Testis (tissue), 2 donors: ENCODE measurements at regions not wholly inside any gene's neighbourhood (a gene's known extent, or its start where the extent isn't known, plus 50 kb on each side); places are given as distances from the start of the nearest gene placed in this dataset.

Source experiments
- DNase-seq: peaks from one replicate; pipeline ENCODE4 v3.0.0-alpha.2; 2019
- H3K27ac ChIP-seq, 2 donors: fragments of 200-600 bp; sonication (generic); one replicate each; pipeline ENCODE4 v1.5.1; 2019
- H3K27me3 ChIP-seq: fragments of 200-600 bp; sonication (generic); one replicate; pipeline ENCODE4 v1.5.1; 2019
- H3K36me3 ChIP-seq: fragments of 200-600 bp; sonication (generic); one replicate; pipeline ENCODE4 v1.5.1; 2017; ENCODE audit warnings: low read depth; ENCODE audit errors: missing control alignments
- H3K4me1 ChIP-seq: fragments of 200-600 bp; sonication (generic); one replicate; pipeline ENCODE4 v1.5.1; 2019
- H3K4me3 ChIP-seq, 2 donors: fragments of 200-600 bp; sonication (generic); one replicate each; pipeline ENCODE4 v1.5.1; 2017 to 2019
- H3K9me3 ChIP-seq: fragments of 200-600 bp; sonication (generic); one replicate; pipeline ENCODE4 v1.5.1; 2017
- CTCF ChIP-seq, 3 experiments: fragments of 450-650 bp in 2 of 3; fragments of 200-600 bp in 1 of 3; sonication (generic) in 1 of 3; IDR thresholded peaks; one replicate each; pipeline ENCODE4 v1.5.1; 2016 to 2019; ENCODE audit warnings: antibody characterized with exemption in 3 of 3, mild to moderate bottlenecking in 2 of 3, moderate library complexity in 1 of 3
- POLR2A ChIP-seq: fragments of 450-650 bp; IDR thresholded peaks from one replicate; pipeline ENCODE4 v1.6.1; 2017; ENCODE audit warnings: antibody characterized with exemption, mild to moderate bottlenecking, moderate library complexity
- WGBS, 2 donors: methylation state at CpG; one replicate each; pipeline ENCODE4 v1.1.5; 2018; 5-methylcytosine and 5-hydroxymethylcytosine counted together
- intact Hi-C: fragments of 100-400 bp; cut with DNase I; formaldehyde crosslinking; loops from one replicate; pipeline ENCODE4 v1.15.1; 2023; ENCODE audit warnings: low total_unique reads

GRCh38 chr5:98397081-98397480, 376.4 kb upstream of the RGMB start:
- intact Hi-C loops = no loop called here
- Histone ChIP-seq H3K27me3 (no peaks in the 10 kb centered on the region), H3K4me1 (no peaks in the 10 kb centered on the region), H3K27ac (no peak overlapping the region), H3K4me3 (no peak overlapping the region), H3K36me3 (no peaks in the 10 kb centered on the region), H3K9me3 (no peaks in the 10 kb centered on the region)
- TF ChIP-seq POLR2A = no peak
- no peak for TF ChIP-seq CTCF (IDR thresholded peaks at IDR 0.05)
- DNase-seq = no peak
- WGBS, 2 donors = 78 to 87% methylated on average over 3 of the region's 3 CpGs

- Histone ChIP-seq H3K4me1 (no peaks in the 10 kb centered on the region), H3K4me3 (no peak overlapping the region), H3K9me3 (no peaks in the 10 kb centered on the region), H3K36me3 (no peaks in the 10 kb centered on the region), H3K27ac (no peak overlapping the region), H3K27me3 (no peaks in the 10 kb centered on the region)
- 94% methylated on average over 5 of the region's 5 CpGs for WGBS, 2 donors
- TF ChIP-seq CTCF (IDR thresholded peaks at IDR 0.05) = no peak
- no peak for TF ChIP-seq POLR2A
- DNase-seq = no peak
- intact Hi-C loops = no loop called here
Observed at GRCh38 chr5:98398465-98398864, 375.0 kb upstream of the RGMB start.

GRCh38 chr5:98401656-98402055, 371.8 kb upstream of the RGMB start:
- DNase-seq = no peak
- TF ChIP-seq CTCF (IDR thresholded peaks at IDR 0.05) (no peak), POLR2A (no peak)
- H3K4me1 ChIP-seq = no peaks in the 10 kb centered on the region
- H3K27me3 ChIP-seq = no peaks in the 10 kb centered on the region
- no peak overlapping the region for H3K4me3 ChIP-seq
- H3K9me3 ChIP-seq = no peaks in the 10 kb centered on the region
- intact Hi-C loops = no loop called here
- no peak overlapping the region for H3K27ac ChIP-seq
- no peaks in the 10 kb centered on the region for H3K36me3 ChIP-seq

GRCh38 chr5:98402130-98402529, 371.3 kb upstream of the RGMB start:
- H3K27ac ChIP-seq = no peak overlapping the region
- H3K4me3 ChIP-seq = no peak overlapping the region
- no peaks in the 10 kb centered on the region for H3K36me3 ChIP-seq
- DNase-seq = no peak
- intact Hi-C loops = no loop called here
- H3K9me3 ChIP-seq = no peaks in the 10 kb centered on the region
- no peaks in the 10 kb centered on the region for H3K4me1 ChIP-seq
- no peaks in the 10 kb centered on the region for H3K27me3 ChIP-seq
- TF ChIP-seq CTCF (IDR thresholded peaks at IDR 0.05) = no peak

- intact Hi-C loops = no loop called here
- Histone ChIP-seq H3K36me3 (no peaks in the 10 kb centered on the region), H3K4me1 (no peaks in the 10 kb centered on the region), H3K27ac (no peak overlapping the region), H3K9me3 (no peaks in the 10 kb centered on the region), H3K27me3 (no peaks in the 10 kb centered on the region), H3K4me3 (no peak overlapping the region)
- 66 to 76% methylated on average over 1 of the region's 1 CpG for WGBS, 2 donors
- TF ChIP-seq CTCF (IDR thresholded peaks at IDR 0.05) (no peak), POLR2A (no peak)
- no peak for DNase-seq
Observed at GRCh38 chr5:98403131-98403530, 370.3 kb upstream of the RGMB start.
